ENCODE measurements at regions not wholly inside any gene's neighbourhood (a gene's known extent, or its start where the extent isn't known, plus 50 kb on each side); places are given as distances from the start of the nearest gene placed in this dataset.

GRCh38 chr2:221999717-222000116, 299.1 kb downstream of the PAX3 start:
- no peaks in the 10 kb centered on the region for H3K27me3 Mint-ChIP-seq (ENCODE audit: insufficient read depth, unreplicated experiment)
- H3K4me3 ChIP-seq (ENCODE audit: low read depth, low read length): no peak overlapping the region
- H3K27me3 ChIP-seq (replicated peaks; ENCODE audit: control insufficient read depth, insufficient read depth, low read length): no peaks in the 10 kb centered on the region
- ChIA-PET CTCF (no interaction called here), POLR2A (no interaction called here)
- peaks cover 7% of the 10 kb centered on the region for H3K4me1 Mint-ChIP-seq (ENCODE audit: low read depth, unreplicated experiment)
- no peaks in the 10 kb centered on the region for H3K36me3 Mint-ChIP-seq (ENCODE audit: insufficient read depth, unreplicated experiment)
- no peaks in the 10 kb centered on the region for H3K9me3 ChIP-seq
- TF ChIP-seq CTCF (IDR thresholded peaks at IDR 0.05; ENCODE audit: insufficient read depth in 1 of 2, low read depth in 1 of 2, low read length in 1 of 2, severe bottlenecking in 1 of 2, unreplicated experiment in 1 of 2): no peak
- H3K4me1 ChIP-seq: peaks cover 11% of the 10 kb centered on the region
- no TSS peak for BruUV-seq (replicated peaks)
- H3K4me3 Mint-ChIP-seq (ENCODE audit: unreplicated experiment): no peak overlapping the region
- no peak overlapping the region for H3K27ac Mint-ChIP-seq (ENCODE audit: unreplicated experiment)
- intact Hi-C loops (cut with micrococcal nuclease; ENCODE audit: unreplicated experiment): no loop called here
- H3K9me3 Mint-ChIP-seq (ENCODE audit: unreplicated experiment): no peaks in the 10 kb centered on the region
- no peaks in the 10 kb centered on the region for H3K36me3 ChIP-seq (ENCODE audit: control insufficient read depth, insufficient read depth, low read length)
- DNase-seq: no peak

- no peak for DNase-seq
- Mint-ChIP-seq H3K9me3 (ENCODE audit: unreplicated experiment) (no peaks in the 10 kb centered on the region), H3K4me3 (ENCODE audit: unreplicated experiment) (no peak overlapping the region), H3K4me1 (ENCODE audit: low read depth, unreplicated experiment) (peaks cover 7% of the 10 kb centered on the region), H3K27me3 (ENCODE audit: insufficient read depth, unreplicated experiment) (no peaks in the 10 kb centered on the region), H3K36me3 (ENCODE audit: insufficient read depth, unreplicated experiment) (no peaks in the 10 kb centered on the region), H3K27ac (ENCODE audit: unreplicated experiment) (no peak overlapping the region)
- Histone ChIP-seq H3K4me3 (ENCODE audit: low read depth, low read length) (no peak overlapping the region), H3K27me3 (replicated peaks; ENCODE audit: control insufficient read depth, insufficient read depth, low read length) (no peaks in the 10 kb centered on the region), H3K9me3 (no peaks in the 10 kb centered on the region), H3K4me1 (peaks cover 11% of the 10 kb centered on the region), H3K36me3 (ENCODE audit: control insufficient read depth, insufficient read depth, low read length) (no peaks in the 10 kb centered on the region)
- TF ChIP-seq CTCF (IDR thresholded peaks at IDR 0.05; ENCODE audit: insufficient read depth in 1 of 2, low read depth in 1 of 2, low read length in 1 of 2, severe bottlenecking in 1 of 2, unreplicated experiment in 1 of 2): no peak
- ChIA-PET POLR2A (no interaction called here), CTCF (no interaction called here)
- intact Hi-C loops (cut with micrococcal nuclease; ENCODE audit: unreplicated experiment): no loop called here
- BruUV-seq (replicated peaks): no TSS peak
Observed at GRCh38 chr2:221999166-221999565, 299.6 kb downstream of the PAX3 start.

- CTCF ChIA-PET: no interaction called here
- H3K4me1 ChIP-seq: peaks cover 11% of the 10 kb centered on the region
- no peak overlapping the region for H3K4me3 ChIP-seq (ENCODE audit: low read depth, low read length)
- no peak for TF ChIP-seq CTCF (IDR thresholded peaks at IDR 0.05; ENCODE audit: insufficient read depth in 1 of 2, low read depth in 1 of 2, low read length in 1 of 2, severe bottlenecking in 1 of 2, unreplicated experiment in 1 of 2)
- no peaks in the 10 kb centered on the region for H3K27me3 ChIP-seq (replicated peaks; ENCODE audit: control insufficient read depth, insufficient read depth, low read length)
- POLR2A ChIA-PET: no interaction called here
- H3K27ac Mint-ChIP-seq (ENCODE audit: unreplicated experiment): peak overlapping the region; percentile 1
- DNase-seq: no peak
- no peak overlapping the region for H3K4me3 Mint-ChIP-seq (ENCODE audit: unreplicated experiment)
- intact Hi-C loops (cut with micrococcal nuclease; ENCODE audit: unreplicated experiment): no loop called here
- H3K4me1 Mint-ChIP-seq (ENCODE audit: low read depth, unreplicated experiment): peaks cover 7% of the 10 kb centered on the region
- no peaks in the 10 kb centered on the region for H3K27me3 Mint-ChIP-seq (ENCODE audit: insufficient read depth, unreplicated experiment)
- H3K9me3 Mint-ChIP-seq (ENCODE audit: unreplicated experiment): peaks cover 10% of the 10 kb centered on the region
- H3K36me3 ChIP-seq (ENCODE audit: control insufficient read depth, insufficient read depth, low read length): no peaks in the 10 kb centered on the region
- H3K36me3 Mint-ChIP-seq (ENCODE audit: insufficient read depth, unreplicated experiment): no peaks in the 10 kb centered on the region
- H3K9me3 ChIP-seq: no peaks in the 10 kb centered on the region
- BruUV-seq (replicated peaks): no TSS peak
Observed at GRCh38 chr2:221997683-221998082, 301.1 kb downstream of the PAX3 start.
